Osteocyte (in vitro differentiated cells): ENCODE measurements at regions not wholly inside any gene's neighbourhood (a gene's known extent, or its start where the extent isn't known, plus 50 kb on each side); places are given as distances from the start of the nearest gene placed in this dataset.

Experiments used
- DNase-seq: peaks from one replicate; pipeline ENCODE4 v3.0.0; 2021; ENCODE audit warnings: mixed read lengths; ENCODE audit not compliant: unreplicated experiment; ENCODE audit errors: extremely low spot score
- H3K27ac Mint-ChIP-seq: one replicate; pipeline ENCODE4 v1.8.0; 2021; ENCODE audit warnings: mild to moderate bottlenecking, mixed read lengths; ENCODE audit not compliant: unreplicated experiment
- H3K27me3 Mint-ChIP-seq: one replicate; pipeline ENCODE4 v1.8.0; 2021; ENCODE audit warnings: mixed read lengths; ENCODE audit not compliant: unreplicated experiment
- H3K36me3 Mint-ChIP-seq: one replicate; pipeline ENCODE4 v1.8.0; 2021; ENCODE audit warnings: mixed read lengths; ENCODE audit not compliant: unreplicated experiment
- H3K4me1 Mint-ChIP-seq: one replicate; pipeline ENCODE4 v1.8.0; 2021; ENCODE audit warnings: mixed read lengths; ENCODE audit not compliant: unreplicated experiment
- H3K4me3 Mint-ChIP-seq: one replicate; pipeline ENCODE4 v1.8.0; 2021; ENCODE audit warnings: mild to moderate bottlenecking, moderate library complexity, mixed read lengths; ENCODE audit not compliant: unreplicated experiment
- H3K9me3 Mint-ChIP-seq: one replicate; pipeline ENCODE4 v1.8.0; 2021; ENCODE audit warnings: mixed read lengths; ENCODE audit not compliant: unreplicated experiment
- TF ChIP-seq, protein P1 (sequence below): fragments of 200-600 bp; sonication (generic); IDR thresholded peaks from 2 replicates; pipeline ENCODE4 v1.5.0; 2021; ENCODE audit warnings: antibody characterized with exemption, mild to moderate bottlenecking, moderate library complexity

- no peaks in the 10 kb centered on the region for H3K27me3 Mint-ChIP-seq
- H3K27ac Mint-ChIP-seq: no peak overlapping the region
These were observed 181.7 kb downstream of the LTN1 start for GRCh38 chr21:28810826-28811524.

GRCh38 chr21:28805885-28806284 is 186.8 kb downstream of the LTN1 start:
- Mint-ChIP-seq H3K36me3 (peaks cover 2% of the 10 kb centered on the region), H3K9me3 (peaks cover 11% of the 10 kb centered on the region), H3K4me1 (peaks cover 22% of the 10 kb centered on the region), H3K27me3 (no peaks in the 10 kb centered on the region), H3K27ac (peak overlapping the region; percentile 88), H3K4me3 (peak overlapping the region; percentile 5)
- DNase-seq: no peak
- TF ChIP-seq, protein P1, sequence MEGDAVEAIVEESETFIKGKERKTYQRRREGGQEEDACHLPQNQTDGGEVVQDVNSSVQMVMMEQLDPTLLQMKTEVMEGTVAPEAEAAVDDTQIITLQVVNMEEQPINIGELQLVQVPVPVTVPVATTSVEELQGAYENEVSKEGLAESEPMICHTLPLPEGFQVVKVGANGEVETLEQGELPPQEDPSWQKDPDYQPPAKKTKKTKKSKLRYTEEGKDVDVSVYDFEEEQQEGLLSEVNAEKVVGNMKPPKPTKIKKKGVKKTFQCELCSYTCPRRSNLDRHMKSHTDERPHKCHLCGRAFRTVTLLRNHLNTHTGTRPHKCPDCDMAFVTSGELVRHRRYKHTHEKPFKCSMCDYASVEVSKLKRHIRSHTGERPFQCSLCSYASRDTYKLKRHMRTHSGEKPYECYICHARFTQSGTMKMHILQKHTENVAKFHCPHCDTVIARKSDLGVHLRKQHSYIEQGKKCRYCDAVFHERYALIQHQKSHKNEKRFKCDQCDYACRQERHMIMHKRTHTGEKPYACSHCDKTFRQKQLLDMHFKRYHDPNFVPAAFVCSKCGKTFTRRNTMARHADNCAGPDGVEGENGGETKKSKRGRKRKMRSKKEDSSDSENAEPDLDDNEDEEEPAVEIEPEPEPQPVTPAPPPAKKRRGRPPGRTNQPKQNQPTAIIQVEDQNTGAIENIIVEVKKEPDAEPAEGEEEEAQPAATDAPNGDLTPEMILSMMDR: no peak

More at GRCh38 chr21:28810826-28811524, 181.7 kb downstream of the LTN1 start:
- no peak for DNase-seq
- TF ChIP-seq, protein P1: no peak
- Mint-ChIP-seq H3K36me3 (peaks cover 2% of the 10 kb centered on the region), H3K4me3 (no peak overlapping the region), H3K9me3 (peaks cover 11% of the 10 kb centered on the region), H3K4me1 (peaks cover 6% of the 10 kb centered on the region)

DNA sequence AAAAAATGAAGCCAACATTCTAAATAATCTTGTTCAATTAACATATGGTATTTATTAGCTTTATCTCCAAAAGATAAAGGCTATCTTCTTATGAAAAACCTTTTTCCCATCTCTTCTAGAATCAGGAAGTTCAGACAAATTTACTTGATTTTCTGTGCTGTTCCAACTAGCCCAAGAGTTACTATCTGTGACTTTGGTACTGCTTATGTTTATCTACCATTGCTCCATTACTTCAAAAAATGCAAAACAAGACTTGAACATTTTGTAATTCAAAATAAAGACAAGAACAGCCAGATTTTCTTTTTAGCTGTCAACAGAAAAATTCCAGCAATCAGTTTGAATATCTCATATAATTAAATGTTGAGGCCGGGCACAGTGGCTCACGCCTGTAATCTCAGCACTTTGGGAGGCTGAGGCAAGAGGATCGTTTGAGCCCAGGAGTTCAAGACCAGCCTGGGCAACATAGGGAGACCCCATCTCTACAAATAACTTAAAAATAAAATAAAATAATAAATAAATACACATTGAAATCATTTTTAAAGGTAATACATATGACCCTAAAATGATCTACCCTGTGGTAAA is 188.5 kb downstream of the LTN1 start:
- H3K9me3 Mint-ChIP-seq: peaks cover 11% of the 10 kb centered on the region
- H3K36me3 Mint-ChIP-seq: peaks cover 2% of the 10 kb centered on the region
- no peaks in the 10 kb centered on the region for H3K27me3 Mint-ChIP-seq
- TF ChIP-seq, protein P1: no peak
- H3K4me1 Mint-ChIP-seq: peaks cover 22% of the 10 kb centered on the region
- no peak for DNase-seq
- H3K4me3 Mint-ChIP-seq: no peak overlapping the region
- H3K27ac Mint-ChIP-seq: no peak overlapping the region

- Mint-ChIP-seq H3K4me3 (no peak overlapping the region), H3K9me3 (peaks cover under 1% of the 10 kb centered on the region), H3K27me3 (no peaks in the 10 kb centered on the region), H3K4me1 (peaks cover 25% of the 10 kb centered on the region), H3K27ac (no peak overlapping the region), H3K36me3 (no peaks in the 10 kb centered on the region)
- TF ChIP-seq, protein P1: no peak
- no peak for DNase-seq
These were observed 190.8 kb downstream of the LTN1 start for GRCh38 chr21:28801906-28802305.

DNA sequence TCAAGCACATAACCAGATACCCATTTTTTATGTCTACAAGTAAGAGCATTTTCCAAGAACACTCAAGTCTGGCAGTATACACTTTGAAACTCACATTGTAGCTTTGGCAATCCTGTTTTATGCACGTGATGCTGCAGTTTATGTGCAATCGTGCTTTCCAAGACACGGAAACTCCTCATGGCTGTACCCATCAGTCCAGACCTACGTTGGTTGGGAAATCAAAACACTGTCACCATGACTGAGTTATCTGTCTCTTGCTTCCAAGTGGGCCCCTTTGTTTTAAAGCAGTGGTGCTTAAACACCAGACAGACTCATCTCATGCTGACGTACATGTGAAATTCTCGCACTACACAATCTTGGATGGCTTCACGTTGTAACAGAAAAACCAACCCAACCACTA is 192.8 kb downstream of the LTN1 start:
- TF ChIP-seq, protein P1: no peak
- H3K27me3 Mint-ChIP-seq: no peaks in the 10 kb centered on the region

More for the DNA sequence above, 192.8 kb downstream of the LTN1 start:
- DNase-seq: no peak
- no peaks in the 10 kb centered on the region for H3K9me3 Mint-ChIP-seq
- H3K36me3 Mint-ChIP-seq: no peaks in the 10 kb centered on the region
- peaks cover 15% of the 10 kb centered on the region for H3K4me1 Mint-ChIP-seq
- no peak overlapping the region for H3K27ac Mint-ChIP-seq
- no peak overlapping the region for H3K4me3 Mint-ChIP-seq
